ENCODE measurements at regions not wholly inside any gene's neighbourhood (a gene's known extent, or its start where the extent isn't known, plus 50 kb on each side); places are given as distances from the start of the nearest gene placed in this dataset.
"Not testable (repeated sequence)": the region's sequence is repeated elsewhere in the genome, so short reads cannot be mapped to it uniquely, and the experiment has no call there.

DNA sequence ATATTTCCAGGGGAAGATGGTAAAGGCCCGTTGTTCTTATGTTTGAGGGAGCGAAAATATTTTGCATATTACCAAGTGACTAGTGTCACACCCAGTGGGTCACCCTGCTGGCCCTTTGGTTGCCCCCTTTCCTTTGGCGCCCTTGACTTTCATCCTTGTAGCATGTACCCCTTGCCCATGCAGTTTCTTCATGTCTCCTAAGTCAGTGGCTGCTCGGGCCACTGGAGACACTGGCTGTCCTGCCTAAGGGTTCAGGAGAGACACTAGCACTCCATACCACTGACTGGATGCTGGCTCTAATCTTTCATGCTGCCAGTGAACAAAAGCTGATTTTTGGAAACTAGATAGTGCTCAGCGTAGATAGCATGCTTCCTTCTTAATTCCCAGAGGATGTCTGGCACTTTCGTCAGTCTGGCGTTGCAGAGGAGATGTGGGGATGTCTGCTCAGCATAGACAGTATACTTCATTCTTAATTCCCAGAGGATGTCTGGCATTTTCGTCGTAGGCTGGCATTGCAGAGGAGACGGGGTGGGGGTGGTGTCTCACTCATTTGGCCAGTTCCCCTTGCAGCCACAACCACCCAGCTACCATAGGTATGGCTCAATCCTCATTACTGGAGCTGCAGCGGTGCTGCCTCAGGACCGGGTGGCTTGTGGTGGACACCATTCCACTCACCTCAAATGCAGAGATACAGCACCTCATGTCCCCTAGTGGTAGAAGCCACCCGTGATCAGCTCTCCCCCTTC, 770.9 kb upstream of the TPTE start:
- CTCF ChIA-PET (ENCODE audit: low intra/inter-chr PET ratio), result no interaction called here
- WGBS (ENCODE audit: insufficient coverage, low coverage, missing lambda C conversion rate), result under 1% methylated on average over 13 of the region's 13 CpGs
- no peaks in the 10 kb centered on the region for H3K36me3 ChIP-seq (ENCODE audit: control insufficient read depth, insufficient read depth, low read length)

DNA sequence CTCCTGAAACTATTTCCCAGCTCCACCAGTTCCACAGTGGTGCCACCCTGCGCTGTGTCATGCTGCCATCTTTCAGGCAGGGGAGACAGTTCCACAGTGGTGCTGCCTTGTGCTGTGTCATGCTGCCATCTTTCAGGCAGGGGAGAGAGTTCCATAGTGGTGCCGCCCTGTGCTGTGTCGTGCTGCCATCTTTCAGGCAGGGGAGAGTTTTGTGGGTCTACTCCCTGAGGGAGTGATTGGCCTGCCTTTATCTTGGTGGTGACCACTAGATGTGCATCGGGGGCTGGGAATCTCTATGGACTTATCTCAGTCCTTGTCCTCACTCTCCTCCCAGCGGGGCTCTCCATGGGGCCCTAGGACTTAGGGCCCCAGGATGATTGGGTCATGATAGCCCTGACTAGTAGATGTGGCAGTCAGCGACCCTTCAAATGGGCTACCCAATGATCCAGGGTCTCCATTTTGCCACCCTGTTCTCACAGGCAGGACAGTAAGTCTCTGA, 770.2 kb upstream of the TPTE start:
- H3K9ac ChIP-seq (ENCODE audit: insufficient read depth in 1 of 2, low read depth in 2 of 2, low read length in 2 of 2); DNase-seq (ENCODE audit: extremely low read depth in 1 of 4, low spot score in 3 of 4); H3K27ac ChIP-seq (ENCODE audit: extremely low read depth, low read depth, low read length); intact Hi-C loops (cut with micrococcal nuclease); H3K4me1 ChIP-seq (replicated peaks in 1 of 2; ENCODE audit: control insufficient read depth in 2 of 2, insufficient read depth in 2 of 2, low read length in 2 of 2); POLR2A ChIA-PET; BruUV-seq (replicated peaks); in situ Hi-C loops (cut with MboI); H3K4me2 ChIP-seq (ENCODE audit: insufficient read depth, low read length); H3K36me3 ChIP-seq (ENCODE audit: control insufficient read depth, insufficient read depth, low read length); H3K4me3 ChIP-seq; H3K79me2 ChIP-seq (ENCODE audit: control insufficient read depth, insufficient read depth, low read length); H2AFZ ChIP-seq (ENCODE audit: low read depth, low read length); H3K9me1 ChIP-seq (ENCODE audit: control insufficient read depth, insufficient read depth, low read length); CTCF ChIA-PET (ENCODE audit: low intra/inter-chr PET ratio); H4K20me1 ChIP-seq (replicated peaks; ENCODE audit: control insufficient read depth, insufficient read depth, low read length); FAIRE-seq; H3K27me3 ChIP-seq (ENCODE audit: control insufficient read depth in 2 of 2, insufficient read depth in 2 of 2, low read length in 2 of 2); H3K9me3 ChIP-seq (replicated peaks; ENCODE audit: control insufficient read depth, insufficient read depth, low read depth, low read length): not testable (repeated sequence)
- WGBS (ENCODE audit: insufficient coverage, low coverage, missing lambda C conversion rate), result 1% methylated on average over 6 of the region's 6 CpGs
- peak; percentile 25 for ATAC-seq

More for the DNA sequence above, 770.9 kb upstream of the TPTE start:
- Histone ChIP-seq H3K9me1 (ENCODE audit: control insufficient read depth, insufficient read depth, low read length) (no peaks in the 10 kb centered on the region), H4K20me1 (replicated peaks; ENCODE audit: control insufficient read depth, insufficient read depth, low read length) (no peaks in the 10 kb centered on the region), H3K27me3 (ENCODE audit: control insufficient read depth in 2 of 2, insufficient read depth in 2 of 2, low read length in 2 of 2) (peaks cover 3% of the 10 kb centered on the region in 2 experiments; a peak in 2 of 5 replicates), H3K27ac (ENCODE audit: extremely low read depth, low read depth, low read length) (no peak overlapping the region), H3K9me3 (replicated peaks; ENCODE audit: control insufficient read depth, insufficient read depth, low read depth, low read length) (no peaks in the 10 kb centered on the region), H3K4me3 (no peak overlapping the region), H3K4me2 (ENCODE audit: insufficient read depth, low read length) (no peak overlapping the region), H3K9ac (ENCODE audit: insufficient read depth in 1 of 2, low read depth in 2 of 2, low read length in 2 of 2) (no peak overlapping the region), H2AFZ (ENCODE audit: low read depth, low read length) (no peak overlapping the region), H3K79me2 (ENCODE audit: control insufficient read depth, insufficient read depth, low read length) (no peaks in the 10 kb centered on the region), H3K4me1 (replicated peaks in 1 of 2; ENCODE audit: control insufficient read depth in 2 of 2, insufficient read depth in 2 of 2, low read length in 2 of 2) (no peaks in the 10 kb centered on the region)
- BruUV-seq (replicated peaks), result no TSS peak
- TF ChIP-seq HNRNPUL1 (IDR thresholded peaks at IDR 0.05; ENCODE audit: low read length), result no peak
- POLR2A ChIA-PET, result no interaction called here
- in situ Hi-C loops (cut with MboI), result no loop called here
- intact Hi-C loops (cut with micrococcal nuclease), result no loop called here
- DNase-seq (ENCODE audit: extremely low read depth in 1 of 4, low spot score in 3 of 4), result no peak
- no peak for FAIRE-seq
- peak; percentile 40; the same call in 2 of the 3 replicates for ATAC-seq

DNA sequence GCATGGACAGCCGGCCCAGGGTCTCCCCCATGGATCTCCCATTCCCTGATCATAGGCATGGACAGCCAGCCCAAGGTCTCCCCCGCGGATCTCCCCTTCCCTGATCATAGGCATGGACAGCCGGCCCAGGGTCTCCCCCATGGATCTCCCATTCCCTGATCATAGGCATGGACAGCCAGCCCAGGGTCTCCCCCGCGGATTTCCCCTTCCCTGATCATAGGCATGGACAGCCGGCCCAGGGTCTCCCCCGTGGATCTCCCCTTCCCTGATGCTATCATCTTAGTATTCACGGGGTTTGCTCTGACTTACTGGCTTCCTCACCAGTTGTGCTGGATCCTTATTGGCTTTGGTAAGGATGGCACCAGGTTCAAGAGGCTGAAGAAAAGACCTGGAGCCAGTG, 769.4 kb upstream of the TPTE start:
- ATAC-seq; H3K27ac ChIP-seq (ENCODE audit: extremely low read depth, low read depth, low read length); H3K9me3 ChIP-seq (replicated peaks; ENCODE audit: control insufficient read depth, insufficient read depth, low read depth, low read length); H3K9ac ChIP-seq (ENCODE audit: insufficient read depth in 1 of 2, low read depth in 2 of 2, low read length in 2 of 2); H2AFZ ChIP-seq (ENCODE audit: low read depth, low read length); DNase-seq (ENCODE audit: extremely low read depth in 1 of 4, low spot score in 3 of 4); in situ Hi-C loops (cut with MboI); FAIRE-seq; H3K4me3 ChIP-seq; CTCF ChIA-PET (ENCODE audit: low intra/inter-chr PET ratio); H4K20me1 ChIP-seq (replicated peaks; ENCODE audit: control insufficient read depth, insufficient read depth, low read length); H3K27me3 ChIP-seq (ENCODE audit: control insufficient read depth in 2 of 2, insufficient read depth in 2 of 2, low read length in 2 of 2); BruUV-seq (replicated peaks); H3K36me3 ChIP-seq (ENCODE audit: control insufficient read depth, insufficient read depth, low read length); H3K9me1 ChIP-seq (ENCODE audit: control insufficient read depth, insufficient read depth, low read length); H3K4me1 ChIP-seq (replicated peaks in 1 of 2; ENCODE audit: control insufficient read depth in 2 of 2, insufficient read depth in 2 of 2, low read length in 2 of 2); H3K79me2 ChIP-seq (ENCODE audit: control insufficient read depth, insufficient read depth, low read length); intact Hi-C loops (cut with micrococcal nuclease); H3K4me2 ChIP-seq (ENCODE audit: insufficient read depth, low read length); POLR2A ChIA-PET: not testable (repeated sequence)
- 0% methylated on average over 9 of the region's 9 CpGs for WGBS (ENCODE audit: insufficient coverage, low coverage, missing lambda C conversion rate)

DNA sequence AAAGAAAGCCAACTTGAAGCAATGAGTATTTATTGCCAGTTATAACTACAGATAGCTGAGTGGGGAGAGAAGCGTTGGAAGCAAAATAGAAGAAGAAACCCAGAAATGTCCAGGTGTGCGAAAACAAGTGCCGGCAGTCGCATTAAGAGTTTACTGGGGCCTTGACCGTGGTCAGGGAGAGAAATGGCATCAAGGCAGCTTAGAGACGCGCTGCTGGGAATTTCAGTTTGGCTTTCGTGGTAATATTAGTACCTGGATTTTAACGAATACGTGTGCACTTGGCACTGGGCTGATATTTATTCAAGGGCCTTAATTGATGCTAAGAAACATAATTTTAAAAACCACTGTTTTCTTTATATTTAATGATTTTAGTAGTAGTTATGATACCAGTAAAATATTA, 767.9 kb upstream of the TPTE start:
- WGBS (ENCODE audit: insufficient coverage, low coverage, missing lambda C conversion rate), result under 1% methylated on average over 10 of the region's 10 CpGs
- H3K4me2 ChIP-seq (ENCODE audit: insufficient read depth, low read length); H2AFZ ChIP-seq (ENCODE audit: low read depth, low read length); intact Hi-C loops (cut with micrococcal nuclease); DNase-seq (ENCODE audit: extremely low read depth in 1 of 4, low spot score in 3 of 4); FAIRE-seq; H3K9me3 ChIP-seq (replicated peaks; ENCODE audit: control insufficient read depth, insufficient read depth, low read depth, low read length); CTCF ChIA-PET (ENCODE audit: low intra/inter-chr PET ratio); BruUV-seq (replicated peaks); in situ Hi-C loops (cut with MboI); H3K27me3 ChIP-seq (ENCODE audit: control insufficient read depth in 2 of 2, insufficient read depth in 2 of 2, low read length in 2 of 2); ATAC-seq; H3K27ac ChIP-seq (ENCODE audit: extremely low read depth, low read depth, low read length); POLR2A ChIA-PET; H3K9ac ChIP-seq (ENCODE audit: insufficient read depth in 1 of 2, low read depth in 2 of 2, low read length in 2 of 2); H3K9me1 ChIP-seq (ENCODE audit: control insufficient read depth, insufficient read depth, low read length); H3K4me1 ChIP-seq (replicated peaks in 1 of 2; ENCODE audit: control insufficient read depth in 2 of 2, insufficient read depth in 2 of 2, low read length in 2 of 2); H3K79me2 ChIP-seq (ENCODE audit: control insufficient read depth, insufficient read depth, low read length); H3K4me3 ChIP-seq; H4K20me1 ChIP-seq (replicated peaks; ENCODE audit: control insufficient read depth, insufficient read depth, low read length); H3K36me3 ChIP-seq (ENCODE audit: control insufficient read depth, insufficient read depth, low read length): not testable (repeated sequence)
